GM23248 (cell line): ENCODE measurements at regions not wholly inside any gene's neighbourhood (a gene's known extent, or its start where the extent isn't known, plus 50 kb on each side); places are given as distances from the start of the nearest gene placed in this dataset.
"Not testable (repeated sequence)": the region's sequence is repeated elsewhere in the genome, so short reads cannot be mapped to it uniquely, and the experiment has no call there.

Experiments
- DNase-seq: peaks from one replicate; pipeline ENCODE4 v3.0.0-alpha.2; 2015
- H2AFZ ChIP-seq: fragments of 200-600 bp; sonication (generic); 2 replicates; pipeline ENCODE4 v1.6.1; 2016; ENCODE audit warnings: antibody characterized with exemption
- H3F3A ChIP-seq: fragments of 200-600 bp; sonication (generic); 2 replicates; pipeline ENCODE4 v1.6.1; 2016; ENCODE audit warnings: mild to moderate bottlenecking, antibody characterized with exemption, mixed run types; ENCODE audit not compliant: insufficient read depth
- H3K27ac ChIP-seq: fragments of 200-600 bp; sonication (generic); 2 replicates; pipeline ENCODE4 v1.5.1; 2016; ENCODE audit warnings: mild to moderate bottlenecking
- H3K27me3 ChIP-seq: fragments of 200-600 bp; sonication (generic); replicated peaks from 2 replicates; pipeline ENCODE4 v1.6.1; 2016; ENCODE audit warnings: mild to moderate bottlenecking; ENCODE audit not compliant: insufficient read depth
- H3K36me3 ChIP-seq: fragments of 200-600 bp; sonication (generic); 2 replicates; pipeline ENCODE4 v1.6.1; 2016; ENCODE audit warnings: low read depth, mild to moderate bottlenecking
- H3K4me1 ChIP-seq: fragments of 200-600 bp; sonication (generic); 2 replicates; pipeline ENCODE4 v1.6.1; 2016; ENCODE audit warnings: mild to moderate bottlenecking; ENCODE audit not compliant: insufficient read depth
- H3K4me2 ChIP-seq: fragments of 200-600 bp; sonication (generic); one replicate; pipeline ENCODE4 v1.6.1; 2016; ENCODE audit warnings: mild to moderate bottlenecking; ENCODE audit not compliant: unreplicated experiment
- H3K4me3 ChIP-seq: fragments of 200-600 bp; sonication (generic); 2 replicates; pipeline ENCODE4 v1.5.1; 2016; ENCODE audit warnings: mild to moderate bottlenecking
- H3K79me2 ChIP-seq: fragments of 200-600 bp; sonication (generic); 2 replicates; pipeline ENCODE4 v1.6.1; 2016; ENCODE audit warnings: mild to moderate bottlenecking; ENCODE audit not compliant: insufficient read depth
- H3K9ac ChIP-seq: fragments of 200-600 bp; sonication (generic); 2 replicates; pipeline ENCODE4 v1.6.1; 2016; ENCODE audit warnings: mild to moderate bottlenecking
- H3K9me2 ChIP-seq: fragments of 200-600 bp; sonication (generic); 2 replicates; pipeline ENCODE4 v1.6.1; 2016; ENCODE audit warnings: mixed run types, mild to moderate bottlenecking, moderate library complexity; ENCODE audit not compliant: insufficient read depth
- H3K9me3 ChIP-seq: fragments of 200-600 bp; sonication (generic); one replicate; pipeline ENCODE4 v1.6.1; 2017; ENCODE audit warnings: low read depth
- H4K20me1 ChIP-seq: fragments of 200-600 bp; sonication (generic); 2 replicates; pipeline ENCODE4 v1.6.0; 2016; ENCODE audit not compliant: insufficient read depth
- EZH2 ChIP-seq: fragments of 200-600 bp; sonication (generic); IDR thresholded peaks from 2 replicates; pipeline ENCODE4 v1.6.1; 2018; ENCODE audit warnings: antibody characterized with exemption, mild to moderate bottlenecking; ENCODE audit not compliant: insufficient read depth, poor library complexity, severe bottlenecking
- EZH2phosphoT487 ChIP-seq: fragments of 200-600 bp; sonication (generic); IDR thresholded peaks from 2 replicates; pipeline ENCODE4 v1.6.1; 2018; ENCODE audit warnings: antibody characterized with exemption, moderate library complexity, mild to moderate bottlenecking, low read depth; ENCODE audit not compliant: insufficient read depth
- WGBS, 2 experiments: methylation state at CpG; one replicate each; pipeline ENCODE4 v1.1.6; 2015 to 2017; ENCODE audit warnings: low lambda C conversion rate in 2 of 2, low coverage in 1 of 2; ENCODE audit errors: missing lambda C conversion rate in 2 of 2; 5-methylcytosine and 5-hydroxymethylcytosine counted together
- in situ Hi-C: fragments of 300-500 bp; cut with MboI; formaldehyde crosslinking; loops from 2 replicates; pipeline ENCODE4 v1.15.0; 2020

DNA sequence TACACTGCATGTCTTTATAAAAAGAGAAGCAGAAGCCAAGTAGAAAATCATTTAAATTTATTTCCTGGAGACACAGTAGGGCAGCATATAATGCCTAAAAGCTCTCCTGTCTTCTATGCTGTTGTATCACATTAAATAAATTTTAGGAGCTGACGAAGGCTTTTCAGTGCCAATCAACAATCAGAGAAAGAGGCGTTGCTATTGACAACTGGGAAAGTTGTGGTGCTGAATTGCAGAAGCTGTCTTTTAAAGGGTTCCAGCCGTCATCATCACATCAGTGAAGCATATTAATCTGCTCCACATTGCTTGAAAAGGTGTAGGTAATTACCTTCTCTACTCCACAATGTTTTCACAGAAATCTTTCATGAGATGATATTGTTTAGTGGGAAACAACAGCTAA lies 103.9 kb downstream of the FSCB start:
- TF ChIP-seq EZH2 (no peak), EZH2phosphoT487 (no peak)
- no peaks in the 10 kb centered on the region for H3K4me1 ChIP-seq
- in situ Hi-C loops, result no loop called here
- H3K36me3 ChIP-seq, result no peaks in the 10 kb centered on the region
- DNase-seq, result no peak
- no peaks in the 10 kb centered on the region for H3K9me3 ChIP-seq
- H4K20me1 ChIP-seq, result no peaks in the 10 kb centered on the region
- no peak overlapping the region for H3K9ac ChIP-seq
- no peak overlapping the region for H3K27ac ChIP-seq
- H3K79me2 ChIP-seq, result no peaks in the 10 kb centered on the region
- 5 to 9% methylated on average over 3 of the region's 3 CpGs for WGBS, 2 experiments
- no peaks in the 10 kb centered on the region for H3K27me3 ChIP-seq
- H3K4me3 ChIP-seq, result no peak overlapping the region
- no peak overlapping the region for H3K4me2 ChIP-seq
- H2AFZ ChIP-seq, result no peak overlapping the region
- no peaks in the 10 kb centered on the region for H3K9me2 ChIP-seq
- H3F3A ChIP-seq, result no peaks in the 10 kb centered on the region

DNA sequence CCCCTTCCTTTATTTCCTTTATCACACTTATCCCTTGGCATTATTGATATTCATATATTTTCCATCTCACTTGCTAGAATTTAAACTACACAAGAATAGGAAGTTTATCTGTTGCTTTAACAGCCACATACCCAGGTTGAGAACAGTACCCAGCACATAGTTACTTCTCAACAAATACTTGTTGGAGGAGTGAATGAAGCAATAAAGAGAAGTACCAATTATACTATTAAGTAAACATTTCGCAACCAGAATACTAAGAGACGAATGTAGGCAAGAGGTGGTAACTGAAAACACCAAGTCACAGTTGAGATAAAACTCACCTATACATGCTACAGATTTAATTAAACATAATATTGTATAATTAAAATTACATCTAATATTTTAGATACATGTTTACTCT lies 110.9 kb downstream of the FSCB start:
- H2AFZ ChIP-seq, result no peak overlapping the region
- TF ChIP-seq EZH2phosphoT487 (no peak), EZH2 (no peak)
- in situ Hi-C loops, result no loop called here

DNA sequence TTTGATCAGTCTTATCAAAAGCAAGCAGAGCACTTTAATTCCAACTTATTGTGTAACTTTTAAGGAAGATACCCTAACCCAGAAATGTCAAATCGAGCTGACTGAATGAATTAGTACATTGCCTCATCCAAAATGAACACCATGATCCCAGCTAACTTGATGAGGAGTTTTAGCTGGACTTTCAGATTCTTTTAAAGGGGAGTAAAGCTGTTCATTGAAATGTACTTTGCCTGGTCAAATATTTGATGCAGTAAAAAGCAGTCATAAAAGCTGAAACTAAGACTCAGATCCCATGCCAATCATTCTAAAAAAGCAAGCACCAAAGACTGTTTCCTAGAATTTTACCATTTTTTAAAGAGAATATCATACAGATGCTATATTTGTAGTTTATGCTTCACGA lies 114.1 kb downstream of the FSCB start:
- no peaks in the 10 kb centered on the region for H3K79me2 ChIP-seq
- H3K4me1 ChIP-seq, result no peaks in the 10 kb centered on the region
- no peak for DNase-seq
- no peaks in the 10 kb centered on the region for H3K9me2 ChIP-seq
- H4K20me1 ChIP-seq, result no peaks in the 10 kb centered on the region
- no peak overlapping the region for H3K27ac ChIP-seq
- H3K27me3 ChIP-seq, result no peaks in the 10 kb centered on the region
- no peaks in the 10 kb centered on the region for H3F3A ChIP-seq
- no peak for TF ChIP-seq EZH2phosphoT487
- no peak for TF ChIP-seq EZH2
- 2 to 3% methylated on average over 2 of the region's 2 CpGs for WGBS, 2 experiments
- in situ Hi-C loops, result no loop called here
- no peaks in the 10 kb centered on the region for H3K36me3 ChIP-seq
- no peak overlapping the region for H3K4me3 ChIP-seq
- H3K9ac ChIP-seq, result no peak overlapping the region
- no peak overlapping the region for H2AFZ ChIP-seq
- no peak overlapping the region for H3K4me2 ChIP-seq
- peaks cover 3% of the 10 kb centered on the region for H3K9me3 ChIP-seq

More for the DNA sequence above, 110.9 kb downstream of the FSCB start:
- Histone ChIP-seq H3K36me3 (no peaks in the 10 kb centered on the region), H3K9me2 (no peaks in the 10 kb centered on the region), H4K20me1 (no peaks in the 10 kb centered on the region), H3K9ac (no peak overlapping the region), H3F3A (no peaks in the 10 kb centered on the region), H3K9me3 (peaks cover 3% of the 10 kb centered on the region), H3K4me1 (no peaks in the 10 kb centered on the region), H3K4me2 (no peak overlapping the region), H3K79me2 (no peaks in the 10 kb centered on the region), H3K4me3 (no peak overlapping the region), H3K27ac (no peak overlapping the region), H3K27me3 (no peaks in the 10 kb centered on the region)
- WGBS, 2 experiments, result 35 to 38% methylated on average over 2 of the region's 2 CpGs
- no peak for DNase-seq

- H3K9ac ChIP-seq, result no peak overlapping the region
- no peaks in the 10 kb centered on the region; the same call in 1 of the 2 replicates for H3K9me2 ChIP-seq
- H3K27ac ChIP-seq, result no peak overlapping the region
- no peaks in the 10 kb centered on the region for H4K20me1 ChIP-seq
- DNase-seq, result no peak
- H3K79me2 ChIP-seq, result no peaks in the 10 kb centered on the region
- H3K9me3 ChIP-seq, result no peaks in the 10 kb centered on the region
- no peak overlapping the region for H3K4me2 ChIP-seq
- no peaks in the 10 kb centered on the region for H3F3A ChIP-seq
- in situ Hi-C loops, result no loop called here
- no peak overlapping the region for H3K4me3 ChIP-seq
- no peaks in the 10 kb centered on the region for H3K36me3 ChIP-seq
- H3K27me3 ChIP-seq, result no peaks in the 10 kb centered on the region
- TF ChIP-seq EZH2phosphoT487 (no peak), EZH2 (no peak)
- no peak overlapping the region for H2AFZ ChIP-seq
- H3K4me1 ChIP-seq, result no peaks in the 10 kb centered on the region
These were observed 118.8 kb downstream of the FSCB start for GRCh38 chr14:44388306-44388705.

DNA sequence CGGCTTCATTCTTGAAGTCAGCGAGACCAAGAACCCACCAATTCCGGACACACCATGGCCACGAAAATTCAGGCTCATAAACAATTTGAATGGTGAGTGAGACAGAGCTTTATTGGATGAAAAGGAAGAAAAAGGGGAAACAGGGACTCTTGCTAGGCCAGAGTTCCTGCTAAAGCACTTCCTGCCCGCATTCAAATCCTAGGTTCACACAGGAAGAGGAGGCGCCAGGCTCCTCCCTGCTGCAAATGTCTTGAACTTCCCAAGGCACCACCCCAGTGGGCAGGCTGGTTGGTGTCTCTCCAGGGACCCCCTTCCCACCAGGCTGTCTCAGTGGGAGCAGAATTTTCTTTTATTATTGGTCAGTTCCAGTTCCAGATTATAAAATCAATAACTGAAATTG lies 121.2 kb downstream of the FSCB start:
- no peaks in the 10 kb centered on the region for H3K27me3 ChIP-seq
- TF ChIP-seq EZH2 (no peak), EZH2phosphoT487 (no peak)
- H2AFZ ChIP-seq, result no peak overlapping the region
- no peak overlapping the region for H3K9ac ChIP-seq
- no peak overlapping the region for H3K27ac ChIP-seq
- H3K4me2 ChIP-seq, result no peak overlapping the region
- no peaks in the 10 kb centered on the region for H3K4me1 ChIP-seq
- H3K36me3 ChIP-seq, result no peaks in the 10 kb centered on the region
- H3F3A ChIP-seq, result no peaks in the 10 kb centered on the region
- 54 to 61% methylated on average over 6 of the region's 6 CpGs for WGBS, 2 experiments
- H3K9me3 ChIP-seq, result no peaks in the 10 kb centered on the region
- H3K4me3 ChIP-seq, result no peak overlapping the region
- DNase-seq, result no peak
- H3K79me2 ChIP-seq, result no peaks in the 10 kb centered on the region
- in situ Hi-C loops, result no loop called here
- no peaks in the 10 kb centered on the region; the same call in 1 of the 2 replicates for H3K9me2 ChIP-seq
- no peaks in the 10 kb centered on the region for H4K20me1 ChIP-seq

GRCh38 chr14:44385296-44385695 lies 121.8 kb downstream of the FSCB start:
- H3K79me2 ChIP-seq, H3K9me3 ChIP-seq, H3K9ac ChIP-seq, H3K9me2 ChIP-seq, in situ Hi-C loops, H2AFZ ChIP-seq, DNase-seq, H3K4me2 ChIP-seq, H3K4me3 ChIP-seq, H3K36me3 ChIP-seq, H3K4me1 ChIP-seq, H4K20me1 ChIP-seq, H3K27me3 ChIP-seq, H3K27ac ChIP-seq, H3F3A ChIP-seq: not testable (repeated sequence)
- WGBS, 2 experiments, result 48 to 60% methylated on average over 6 of the region's 6 CpGs

DNA sequence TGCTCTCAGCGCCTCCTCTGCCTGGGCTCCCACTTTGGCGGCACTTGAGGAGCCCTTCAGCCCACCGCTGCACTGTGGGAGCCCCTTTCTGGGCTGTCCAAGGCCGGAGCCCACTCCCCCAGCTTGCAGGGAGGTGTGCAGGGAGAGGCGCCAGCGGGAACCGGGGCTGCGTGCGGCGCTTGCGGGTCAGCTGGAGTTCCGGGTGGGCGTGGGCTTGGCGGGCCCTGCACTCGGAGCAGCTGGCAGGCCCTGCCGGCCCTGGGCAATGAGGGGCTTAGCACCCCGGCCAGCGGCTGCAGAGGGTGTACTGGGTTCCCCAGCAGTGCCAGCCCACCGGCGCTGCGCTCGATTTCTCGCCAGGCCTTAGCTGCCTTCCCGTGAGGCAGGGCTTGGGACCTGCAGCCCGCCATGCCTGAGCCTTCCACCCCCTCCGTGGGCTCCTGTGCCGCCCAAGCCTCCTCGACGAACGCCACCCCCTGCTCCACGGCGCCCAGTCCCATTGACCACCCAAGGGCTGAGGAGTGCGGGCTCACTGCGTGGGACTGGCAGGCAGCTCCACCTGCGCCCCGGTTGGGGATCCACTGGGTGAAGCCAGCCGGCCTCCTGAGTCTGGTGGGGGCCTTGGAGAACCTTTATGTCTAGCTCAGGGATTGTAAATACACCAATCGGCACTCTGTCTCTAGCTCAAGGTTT lies 122.3 kb downstream of the FSCB start:
- 72 to 74% methylated on average over 31 to 38 of the region's 38 CpGs for WGBS, 2 experiments
- H4K20me1 ChIP-seq, DNase-seq, H3K9me3 ChIP-seq, H3K27me3 ChIP-seq, H3K4me1 ChIP-seq, H2AFZ ChIP-seq, H3K36me3 ChIP-seq, H3K9me2 ChIP-seq, H3K27ac ChIP-seq, H3K79me2 ChIP-seq, H3K4me2 ChIP-seq, H3K4me3 ChIP-seq, in situ Hi-C loops, H3K9ac ChIP-seq, H3F3A ChIP-seq: not testable (repeated sequence)
